Bronchial epithelial cell (primary cell): ENCODE measurements at regions not wholly inside any gene's neighbourhood (a gene's known extent, or its start where the extent isn't known, plus 50 kb on each side); places are given as distances from the start of the nearest gene placed in this dataset.

Experiments
- DNase-seq: peaks from one replicate; pipeline ENCODE4 v3.0.0-alpha.2; 2010; ENCODE audit warnings: low read depth
- FAIRE-seq: peaks from 2 replicates; lab custom pipeline; 2011; peaks lifted over from hg19 to GRCh38; lab: Jason Lieb, UNC
- H3K27me3 ChIP-seq: 2 replicates; pipeline ENCODE4 v1.5.1; 2011; ENCODE audit warnings: low read length; ENCODE audit not compliant: control insufficient read depth, insufficient read depth
- H3K36me3 ChIP-seq: 2 replicates; pipeline ENCODE4 v1.5.1; 2011; ENCODE audit warnings: low read length; ENCODE audit not compliant: control insufficient read depth, insufficient read depth
- H3K4me3 ChIP-seq: 2 replicates; pipeline ENCODE4 v1.5.1; 2011; ENCODE audit warnings: mild to moderate bottlenecking, low read depth, low read length, control low read depth
- CTCF ChIP-seq: IDR thresholded peaks from 2 replicates; pipeline ENCODE4 v1.5.1; 2011; ENCODE audit warnings: mild to moderate bottlenecking, moderate library complexity, low read length, control low read depth, inconsistent platforms; ENCODE audit not compliant: insufficient read depth, severe bottlenecking

GRCh38 chr2:12434630-12435098 lies 282.1 kb upstream of the TRIB2 start:
- no peak for TF ChIP-seq CTCF
- peak; percentile 23 for FAIRE-seq

GRCh38 chr2:12435430-12436222 lies 281.1 kb upstream of the TRIB2 start:
- H3K4me3 ChIP-seq = no peak overlapping the region
- no peaks in the 10 kb centered on the region for H3K36me3 ChIP-seq
- TF ChIP-seq CTCF = no peak
- H3K27me3 ChIP-seq = no peaks in the 10 kb centered on the region
- no peak for DNase-seq
- FAIRE-seq = no peak

More at GRCh38 chr2:12434630-12435098, 282.1 kb upstream of the TRIB2 start:
- no peak for DNase-seq
- H3K4me3 ChIP-seq = no peak overlapping the region
- no peaks in the 10 kb centered on the region for H3K36me3 ChIP-seq
- no peaks in the 10 kb centered on the region for H3K27me3 ChIP-seq

GRCh38 chr2:12436483-12436882 lies 280.3 kb upstream of the TRIB2 start:
- FAIRE-seq (no peak), DNase-seq (no peak)
- TF ChIP-seq CTCF = no peak
- no peaks in the 10 kb centered on the region for H3K36me3 ChIP-seq
- no peaks in the 10 kb centered on the region for H3K27me3 ChIP-seq
- no peak overlapping the region for H3K4me3 ChIP-seq

- FAIRE-seq (no peak), DNase-seq (peak; percentile 59)
- no peaks in the 10 kb centered on the region for H3K27me3 ChIP-seq
- no peak overlapping the region for H3K4me3 ChIP-seq
- no peak for TF ChIP-seq CTCF
- no peaks in the 10 kb centered on the region for H3K36me3 ChIP-seq
Measured at GRCh38 chr2:12436935-12437561, 279.7 kb upstream of the TRIB2 start.

- DNase-seq = no peak
- no peak for FAIRE-seq
- no peak overlapping the region for H3K4me3 ChIP-seq
- H3K36me3 ChIP-seq = no peaks in the 10 kb centered on the region
- TF ChIP-seq CTCF = no peak
- no peaks in the 10 kb centered on the region for H3K27me3 ChIP-seq
Measured at GRCh38 chr2:12440731-12441130, 276.0 kb upstream of the TRIB2 start.
